Breast epithelium (tissue), 3 donors: ENCODE measurements at regions not wholly inside any gene's neighbourhood (a gene's known extent, or its start where the extent isn't known, plus 50 kb on each side); places are given as distances from the start of the nearest gene placed in this dataset.

Experiments used
- POLR2AphosphoS5 ChIP-seq, 3 donors: sonication (generic); formaldehyde crosslinking; IDR thresholded peaks; one replicate each; pipeline ENCODE4 v1.6.1; 2017; ENCODE audit warnings: antibody characterized with exemption in 3 of 3
- TF ChIP-seq, protein P1 (sequence below), 3 donors: fragments of 450-650 bp; IDR thresholded peaks; one replicate each; pipeline ENCODE4 v1.5.1; 2016 to 2017; ENCODE audit warnings: antibody characterized with exemption in 3 of 3, mild to moderate bottlenecking in 3 of 3, moderate library complexity in 3 of 3

DNA sequence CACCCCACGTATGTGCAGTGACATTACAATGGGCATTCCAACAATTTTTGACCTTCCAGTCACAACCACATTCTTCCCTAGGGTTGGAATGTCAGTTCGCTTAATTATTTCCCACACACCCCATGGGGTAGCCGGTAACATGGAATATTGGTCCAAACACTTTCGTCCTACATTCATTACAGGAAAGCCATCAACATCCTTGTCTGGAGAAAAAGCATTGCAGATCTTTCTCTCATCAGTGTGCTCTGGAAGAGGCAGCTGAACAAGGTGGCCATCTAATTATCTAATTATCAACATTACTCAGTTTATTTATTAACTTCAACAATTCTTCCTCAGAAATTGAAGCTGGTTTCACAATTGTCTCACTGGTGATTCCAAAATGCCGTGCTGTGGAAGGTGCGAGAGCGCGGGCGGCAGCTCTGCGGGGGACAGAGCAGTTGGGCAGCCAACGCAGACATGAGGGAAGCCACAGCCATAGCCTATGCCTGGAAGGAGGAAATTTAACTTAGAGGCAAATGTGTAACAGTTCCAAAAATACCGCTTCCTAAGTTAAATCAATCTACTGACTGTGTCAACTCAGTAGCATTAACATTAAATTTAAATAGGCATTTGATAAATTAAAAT, 1158.9 kb upstream of the EPHA6 start:
- TF ChIP-seq, protein P1, sequence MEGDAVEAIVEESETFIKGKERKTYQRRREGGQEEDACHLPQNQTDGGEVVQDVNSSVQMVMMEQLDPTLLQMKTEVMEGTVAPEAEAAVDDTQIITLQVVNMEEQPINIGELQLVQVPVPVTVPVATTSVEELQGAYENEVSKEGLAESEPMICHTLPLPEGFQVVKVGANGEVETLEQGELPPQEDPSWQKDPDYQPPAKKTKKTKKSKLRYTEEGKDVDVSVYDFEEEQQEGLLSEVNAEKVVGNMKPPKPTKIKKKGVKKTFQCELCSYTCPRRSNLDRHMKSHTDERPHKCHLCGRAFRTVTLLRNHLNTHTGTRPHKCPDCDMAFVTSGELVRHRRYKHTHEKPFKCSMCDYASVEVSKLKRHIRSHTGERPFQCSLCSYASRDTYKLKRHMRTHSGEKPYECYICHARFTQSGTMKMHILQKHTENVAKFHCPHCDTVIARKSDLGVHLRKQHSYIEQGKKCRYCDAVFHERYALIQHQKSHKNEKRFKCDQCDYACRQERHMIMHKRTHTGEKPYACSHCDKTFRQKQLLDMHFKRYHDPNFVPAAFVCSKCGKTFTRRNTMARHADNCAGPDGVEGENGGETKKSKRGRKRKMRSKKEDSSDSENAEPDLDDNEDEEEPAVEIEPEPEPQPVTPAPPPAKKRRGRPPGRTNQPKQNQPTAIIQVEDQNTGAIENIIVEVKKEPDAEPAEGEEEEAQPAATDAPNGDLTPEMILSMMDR (IDR thresholded peaks at IDR 0.05) = no peak
- no peak for TF ChIP-seq POLR2AphosphoS5 (IDR thresholded peaks at IDR 0.05)
